SIG-M5 treated with dmso at 0.1 percent for 504 hours (cell line): ENCODE measurements at regions not wholly inside any gene's neighbourhood (a gene's known extent, or its start where the extent isn't known, plus 50 kb on each side); places are given as distances from the start of the nearest gene placed in this dataset.
"Not testable (repeated sequence)": the region's sequence is repeated elsewhere in the genome, so short reads cannot be mapped to it uniquely, and the experiment has no call there.

Experiments
- DNase-seq: peaks from one replicate; lab custom pipeline; 2025; ENCODE audit not compliant: unreplicated experiment; lab: John Stamatoyannopoulos, UW

DNA sequence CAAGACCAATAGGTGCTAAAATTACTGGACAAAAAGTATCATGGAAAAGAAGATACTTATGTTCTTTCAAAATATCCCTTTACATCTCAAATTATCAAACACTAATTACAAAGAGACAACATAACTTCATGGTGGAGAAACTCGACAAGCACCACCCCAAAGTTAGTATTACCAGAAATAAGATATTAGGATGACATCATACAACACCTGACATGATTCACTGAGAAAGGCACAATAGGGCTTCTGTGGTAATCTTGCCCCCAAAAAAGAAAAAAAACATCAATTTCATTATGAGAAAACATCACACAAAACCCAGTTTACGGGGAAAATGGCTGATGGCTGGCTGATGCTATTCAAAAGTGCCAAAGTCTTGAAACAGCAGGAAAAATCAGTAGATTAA, 1781.7 kb upstream of the PCDH10 start:
- no peak for DNase-seq

DNA sequence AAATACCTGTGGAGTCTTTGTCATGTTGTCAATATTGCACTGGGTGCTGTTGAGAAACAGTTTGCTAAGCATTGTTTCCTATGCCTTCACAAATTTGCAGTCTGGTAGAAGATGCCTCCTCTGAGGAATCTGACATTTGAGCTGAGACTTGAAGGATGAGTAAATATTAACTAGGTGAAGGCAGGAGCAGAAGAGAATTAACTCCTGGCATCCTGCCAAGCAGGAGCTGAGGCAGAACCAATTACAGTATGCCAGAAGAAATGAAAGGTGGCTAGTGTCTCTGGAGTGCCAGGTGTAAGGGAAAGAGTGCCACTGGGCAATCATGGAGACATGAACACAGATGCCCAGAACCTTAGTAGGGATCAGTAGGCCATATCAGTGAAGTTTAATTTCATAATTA, 1778.2 kb upstream of the PCDH10 start:
- no peak for DNase-seq

DNA sequence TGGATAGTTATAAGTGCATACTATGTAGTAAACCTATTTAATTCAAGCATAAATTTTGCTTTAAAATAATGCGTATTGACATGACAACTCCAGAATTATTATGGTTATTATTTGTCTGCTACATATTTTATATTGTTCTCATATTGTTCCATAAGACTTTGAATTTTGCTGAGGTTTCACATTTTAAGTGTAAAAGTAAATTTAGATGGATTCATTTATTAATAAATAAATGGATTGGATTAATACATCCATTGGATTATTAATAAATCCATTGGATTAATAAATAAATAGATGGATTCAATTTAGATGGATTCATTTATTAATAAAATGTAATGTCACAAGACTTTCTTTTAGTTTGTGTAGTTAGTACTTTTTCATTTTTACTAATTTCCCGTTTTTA, 1768.0 kb upstream of the PCDH10 start:
- no peak for DNase-seq

DNA sequence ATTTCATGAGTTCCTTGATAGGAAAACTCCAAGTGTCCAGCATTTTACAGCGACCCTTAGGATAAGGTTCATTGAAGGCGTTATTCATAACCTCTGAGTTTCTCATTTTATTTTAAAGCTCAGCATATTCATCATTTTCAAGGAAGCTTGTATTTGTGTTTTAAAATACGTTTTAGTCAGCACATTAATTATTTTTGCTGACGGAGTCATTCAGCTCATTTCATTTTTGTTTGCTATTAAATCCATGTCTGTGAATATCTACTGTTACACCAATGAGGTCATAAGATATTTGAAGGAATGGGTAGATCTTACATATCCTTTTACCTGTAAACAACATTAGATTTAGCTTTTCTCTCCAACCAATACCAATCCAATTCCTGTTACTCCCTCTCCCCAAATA, 1766.3 kb upstream of the PCDH10 start:
- DNase-seq: no peak

DNA sequence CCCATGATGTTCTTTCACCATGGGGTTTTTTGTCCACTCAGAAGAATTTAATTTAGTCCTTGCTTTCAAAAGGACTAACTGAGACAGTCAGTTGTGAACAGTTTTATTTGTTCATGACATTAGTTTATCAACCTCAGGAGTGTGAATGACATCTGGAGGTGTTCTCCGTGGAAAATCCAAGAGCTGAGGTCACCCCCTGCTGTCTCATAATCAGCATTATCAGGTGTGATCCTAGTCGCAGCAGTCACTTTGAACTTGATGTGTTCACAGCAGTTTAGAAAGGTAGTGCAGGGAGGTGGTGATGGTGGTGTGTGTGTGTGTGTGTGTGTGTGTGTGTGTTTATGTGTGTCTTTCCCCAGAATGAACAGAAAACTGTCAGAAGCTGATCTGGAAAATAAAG, 1760.8 kb upstream of the PCDH10 start:
- no peak for DNase-seq

DNA sequence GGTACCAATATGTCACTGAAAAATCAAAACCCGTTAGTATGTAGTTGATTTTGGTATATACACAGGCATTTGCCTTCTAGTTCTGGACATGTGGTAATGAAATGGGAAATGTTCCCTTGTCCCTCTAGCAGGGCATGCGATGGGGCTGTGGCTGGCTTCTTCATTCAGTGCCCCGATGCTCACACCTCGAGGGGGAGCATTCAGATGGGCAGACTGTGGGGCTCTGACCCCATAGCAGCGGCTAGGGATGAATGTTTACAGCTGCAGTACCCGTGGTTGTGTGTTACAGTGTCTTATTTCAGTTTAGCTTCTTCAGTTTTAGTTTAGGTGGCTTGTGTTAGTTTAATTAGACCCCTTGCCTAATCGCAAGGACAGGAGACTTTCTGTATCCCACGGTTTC, 1741.0 kb upstream of the PCDH10 start:
- no peak for DNase-seq

DNA sequence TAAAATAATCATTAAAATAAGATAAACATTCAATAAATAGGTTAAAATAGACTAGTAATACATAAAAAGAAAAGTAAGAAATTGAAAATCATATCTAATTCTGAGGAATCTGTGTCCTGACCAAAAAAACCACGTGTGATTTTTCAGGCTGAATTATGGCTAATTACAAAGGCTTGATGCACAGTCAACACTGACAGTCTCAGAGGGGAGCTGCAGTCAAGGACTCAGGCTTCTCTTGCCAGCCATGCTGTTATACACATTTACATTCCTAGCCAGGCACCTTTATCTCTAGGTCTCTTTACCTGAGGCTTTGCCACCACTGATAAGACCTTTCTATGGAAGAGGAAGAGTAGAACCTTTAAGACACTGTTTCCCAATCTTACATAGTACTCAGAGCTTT, 1737.7 kb upstream of the PCDH10 start:
- DNase-seq: no peak

DNA sequence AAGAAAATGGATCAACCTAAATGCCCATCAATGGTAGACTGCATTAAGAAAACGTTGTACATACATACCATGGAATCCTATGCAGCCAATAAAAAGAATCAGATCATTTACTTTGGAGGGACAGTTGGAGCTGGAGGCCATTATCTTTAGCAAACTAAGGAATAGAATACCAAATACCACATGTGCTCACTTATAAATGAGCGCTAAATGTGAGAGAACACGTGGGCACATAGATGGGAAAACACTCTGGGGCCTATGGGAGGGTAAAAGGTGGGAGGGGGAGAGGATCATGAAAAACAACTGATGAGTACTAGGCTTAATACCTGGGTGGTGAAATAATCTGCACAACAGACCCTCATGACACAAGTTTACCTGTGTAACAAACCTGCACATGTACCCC, 1729.9 kb upstream of the PCDH10 start:
- no peak for DNase-seq

DNA sequence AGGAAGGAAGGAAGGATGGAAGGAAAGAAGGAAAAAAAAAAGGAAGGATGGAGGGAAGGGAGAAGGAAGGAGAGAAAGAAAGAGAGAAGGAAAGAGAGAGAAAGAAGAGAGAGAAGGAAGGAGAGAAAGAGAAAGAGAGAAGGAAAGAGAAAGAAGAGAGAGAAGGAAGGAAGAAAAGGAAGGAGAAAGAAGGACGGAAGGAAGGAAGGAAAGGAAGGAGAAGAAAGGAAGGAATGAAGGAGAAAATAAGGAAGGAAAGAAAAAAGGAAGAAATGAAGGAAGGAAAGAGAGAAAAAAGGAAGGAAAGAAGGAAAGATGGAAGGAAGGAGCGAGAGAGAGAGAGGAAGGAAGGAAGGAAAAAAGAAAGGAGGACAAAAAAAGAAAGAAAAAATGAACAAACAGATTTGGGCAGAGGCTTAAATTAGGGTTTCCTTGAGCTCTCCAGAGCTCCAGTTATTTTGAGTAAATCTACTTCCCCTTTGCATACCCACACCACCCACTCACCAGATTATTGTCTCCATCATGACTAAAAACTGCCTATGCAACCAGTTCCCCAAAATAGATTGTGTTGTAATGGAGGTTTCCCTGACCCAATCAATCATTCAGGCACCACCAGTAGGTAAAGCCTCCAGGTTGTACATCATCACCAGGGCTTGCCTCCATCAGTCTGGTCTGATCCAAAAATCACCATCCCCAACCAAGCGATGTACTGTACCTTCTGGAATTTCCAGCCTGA, 1722.9 kb upstream of the PCDH10 start:
- peak; percentile 66 for DNase-seq

DNA sequence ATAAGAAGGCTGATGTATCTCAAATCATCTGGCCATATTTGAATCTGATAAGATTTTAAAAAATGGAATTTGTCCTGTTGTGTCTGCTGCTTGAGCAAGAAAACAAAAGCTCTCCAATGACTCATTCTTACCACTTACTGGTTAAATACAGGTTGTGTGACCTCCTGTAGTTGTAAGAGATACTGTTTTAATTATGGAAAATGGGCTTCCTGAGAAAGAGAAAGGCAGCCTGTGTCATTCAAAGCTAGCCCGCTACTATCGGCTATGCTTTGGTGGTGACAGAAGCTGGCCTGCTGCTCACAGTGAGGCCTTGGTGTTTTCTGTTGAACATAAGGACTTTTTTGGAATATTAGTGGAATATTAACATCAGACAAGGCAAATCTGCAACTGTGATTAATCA, 1722.1 kb upstream of the PCDH10 start:
- DNase-seq: peak; percentile 24

DNA sequence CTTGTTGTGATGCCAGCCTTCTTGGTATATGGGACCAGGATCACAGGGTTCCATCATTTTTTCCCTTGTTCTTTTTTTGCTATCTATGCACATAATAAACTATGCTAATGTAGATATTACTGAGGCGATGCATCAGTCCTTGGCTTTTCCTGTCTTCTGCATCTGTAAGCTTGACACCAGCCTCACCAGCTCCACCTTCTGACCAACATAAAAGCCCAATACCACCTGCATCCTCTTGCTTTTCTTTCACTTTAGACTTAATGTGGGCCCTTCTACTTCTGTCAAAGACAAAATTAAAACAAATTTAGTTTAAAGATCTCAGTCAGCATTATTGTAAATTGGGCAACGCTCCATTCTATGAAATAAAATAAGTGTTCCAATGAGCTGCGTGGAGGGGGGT, 1718.8 kb upstream of the PCDH10 start:
- peak; percentile 19 for DNase-seq

DNA sequence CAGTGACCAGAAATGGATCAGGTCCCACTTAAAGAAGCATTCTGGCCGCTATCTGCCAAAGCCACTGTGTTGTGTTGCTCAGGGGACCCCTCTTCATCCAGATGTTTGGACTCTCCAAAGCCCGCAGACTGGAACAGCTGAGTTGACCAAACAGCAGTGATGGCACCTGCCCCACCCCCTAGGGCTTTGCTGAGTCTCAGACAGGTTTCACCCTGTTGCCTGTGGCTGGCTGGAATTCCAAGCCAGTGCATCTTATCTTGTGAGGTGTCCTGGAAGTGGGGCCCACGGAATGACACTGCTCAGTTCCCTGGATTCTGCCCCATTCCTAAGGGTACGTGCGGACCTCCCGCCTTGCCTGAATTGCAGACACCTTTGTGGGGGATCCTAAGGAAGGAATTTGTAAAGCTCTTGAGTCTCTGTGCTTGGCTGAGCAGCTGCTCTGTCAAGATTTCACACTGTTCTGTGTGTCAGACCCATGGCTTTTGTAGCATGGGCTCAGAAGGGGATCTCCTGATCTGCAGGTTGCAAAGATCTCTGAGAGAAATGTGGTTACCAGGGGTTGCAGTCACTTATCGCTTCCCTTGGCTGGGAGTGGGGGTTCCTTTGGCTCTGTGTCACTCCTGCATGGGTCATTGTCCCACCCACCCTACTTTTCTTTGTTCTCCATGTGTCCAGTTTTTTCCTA, 1707.9 kb upstream of the PCDH10 start:
- DNase-seq: no peak

DNA sequence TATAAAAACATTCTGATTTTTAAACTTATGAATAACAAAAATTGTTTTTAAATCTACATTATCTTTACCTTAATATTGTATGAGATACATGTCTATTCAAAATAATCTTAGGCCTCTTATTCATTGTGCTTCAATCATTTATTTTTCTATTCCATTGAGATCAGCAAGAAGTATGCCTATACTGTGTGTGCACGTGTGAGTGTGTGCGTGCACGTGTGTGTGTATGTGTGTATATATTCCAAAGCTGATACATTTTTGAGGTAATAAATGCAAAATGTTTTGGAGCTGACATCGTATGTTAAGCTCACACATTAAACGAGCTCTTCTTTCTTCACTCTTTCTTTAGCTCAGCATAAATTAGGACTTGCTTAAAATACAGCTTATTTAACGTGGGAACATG, 1701.2 kb upstream of the PCDH10 start:
- DNase-seq: no peak

DNA sequence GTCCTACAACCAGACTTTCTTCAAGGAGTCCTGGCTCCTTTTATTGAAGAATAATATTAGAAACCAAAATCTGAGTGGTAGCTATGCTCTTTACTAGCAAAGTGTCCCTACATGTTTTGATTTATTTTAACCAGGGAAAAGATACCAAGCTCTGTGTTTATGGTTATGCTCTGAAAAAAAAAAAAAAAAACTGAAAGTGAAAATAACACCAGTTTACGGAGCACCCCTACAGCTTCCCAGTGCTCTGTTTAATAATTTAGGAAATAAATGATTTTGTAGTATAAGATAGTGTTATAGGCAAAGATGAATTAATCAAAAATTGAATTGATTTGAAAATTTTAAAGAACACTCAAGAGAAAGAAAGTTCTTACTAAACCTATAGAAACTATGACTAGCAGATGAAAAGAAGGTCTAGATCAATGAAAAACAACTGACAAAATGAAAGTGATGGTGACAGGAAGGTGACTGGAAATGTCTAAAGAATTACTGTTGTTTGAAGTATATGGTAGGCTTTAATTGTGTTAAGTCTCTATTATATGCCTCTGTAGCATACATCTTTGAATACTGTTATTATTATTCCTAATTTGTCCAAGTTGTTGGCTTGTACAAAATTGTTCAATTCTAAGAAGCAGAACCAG, 1698.4 kb upstream of the PCDH10 start:
- no peak for DNase-seq

DNA sequence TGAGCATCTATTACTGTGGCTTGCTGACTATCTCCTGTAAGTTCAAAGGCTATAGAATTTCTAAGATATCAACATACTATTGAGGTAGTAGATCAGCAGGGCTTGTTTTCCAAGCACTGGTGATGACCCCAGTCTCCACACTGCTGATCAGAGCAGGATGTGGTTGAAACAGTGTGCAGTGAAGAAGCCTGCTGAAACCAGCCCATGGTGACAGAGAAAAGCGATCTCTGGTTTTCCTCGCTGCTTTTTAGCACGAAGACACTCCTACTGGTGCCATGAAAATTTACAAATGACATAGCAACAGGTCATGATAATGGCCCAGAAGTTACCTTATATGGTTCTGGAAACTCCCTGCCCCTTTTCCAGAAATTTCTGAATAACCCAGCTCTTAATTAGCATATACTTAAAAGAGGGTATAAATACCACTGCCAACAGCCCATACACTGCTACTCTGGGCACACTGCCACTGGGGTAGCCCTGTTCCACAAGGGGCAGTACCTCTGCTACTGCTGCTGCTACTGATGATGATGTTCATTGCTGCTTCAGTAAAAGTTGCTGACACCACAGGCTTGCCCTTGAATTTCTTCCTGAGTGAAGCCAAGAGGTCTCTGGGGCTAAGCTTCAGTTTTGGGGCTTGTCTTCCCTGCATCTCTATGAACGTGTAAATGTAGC, 1689.5 kb upstream of the PCDH10 start:
- no peak for DNase-seq

DNA sequence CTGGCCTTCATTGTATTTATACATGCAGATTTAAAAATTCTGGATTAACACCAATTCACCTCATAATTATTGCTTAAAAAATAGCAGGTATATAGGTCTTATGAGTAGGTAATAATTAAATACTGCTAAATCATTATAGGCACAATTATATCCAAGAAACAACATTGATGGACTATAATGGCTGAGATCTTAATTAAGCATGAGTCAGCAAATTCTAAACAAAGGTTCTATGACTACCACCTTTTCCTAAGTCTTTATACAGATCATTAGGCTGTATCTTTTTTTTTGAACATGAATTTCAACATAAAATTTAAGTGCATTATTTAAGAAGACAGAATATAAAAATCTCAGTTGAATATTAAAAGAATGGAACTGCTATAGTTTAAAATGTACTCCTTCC, 1678.7 kb upstream of the PCDH10 start:
- no peak for DNase-seq

DNA sequence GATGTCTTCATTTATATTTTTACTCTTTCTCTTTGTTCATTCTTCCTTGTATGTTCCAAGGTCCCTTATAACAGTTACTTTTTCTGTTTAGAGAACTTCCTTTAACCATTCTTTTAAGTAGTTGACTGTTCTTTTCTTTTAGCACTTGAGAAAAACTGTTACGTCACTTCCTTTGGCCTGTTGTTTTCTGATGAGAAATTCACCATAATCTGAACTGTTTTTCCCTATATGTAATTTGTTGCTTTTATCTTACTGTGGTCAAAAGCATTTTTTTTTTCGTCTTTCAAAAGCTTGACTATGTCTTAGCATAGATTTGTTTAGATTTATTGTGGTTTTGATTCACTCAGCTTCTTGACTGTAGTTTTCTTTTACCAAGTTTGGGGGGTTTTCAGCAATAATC, 1660.3 kb upstream of the PCDH10 start:
- DNase-seq: peak; percentile 6

DNA sequence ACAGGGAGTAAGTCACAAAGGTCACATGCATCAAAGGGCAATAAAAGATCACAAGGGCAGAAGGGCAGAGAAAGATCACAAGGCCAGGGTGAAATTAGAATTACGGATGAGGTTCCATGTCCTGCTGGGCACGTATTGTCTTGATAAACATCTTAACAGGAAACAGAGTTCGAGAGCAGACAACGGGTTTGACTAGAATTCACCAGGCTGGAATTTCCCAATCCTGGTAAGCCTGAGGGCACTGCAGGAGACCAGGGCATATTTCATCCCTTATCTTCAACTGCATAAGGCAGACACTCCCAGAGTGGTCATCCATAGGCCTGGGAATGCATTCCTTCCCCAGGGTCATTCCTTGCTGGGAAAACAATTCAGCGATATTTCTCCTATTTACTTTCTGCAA, 1652.9 kb upstream of the PCDH10 start:
- not testable (repeated sequence) for DNase-seq

DNA sequence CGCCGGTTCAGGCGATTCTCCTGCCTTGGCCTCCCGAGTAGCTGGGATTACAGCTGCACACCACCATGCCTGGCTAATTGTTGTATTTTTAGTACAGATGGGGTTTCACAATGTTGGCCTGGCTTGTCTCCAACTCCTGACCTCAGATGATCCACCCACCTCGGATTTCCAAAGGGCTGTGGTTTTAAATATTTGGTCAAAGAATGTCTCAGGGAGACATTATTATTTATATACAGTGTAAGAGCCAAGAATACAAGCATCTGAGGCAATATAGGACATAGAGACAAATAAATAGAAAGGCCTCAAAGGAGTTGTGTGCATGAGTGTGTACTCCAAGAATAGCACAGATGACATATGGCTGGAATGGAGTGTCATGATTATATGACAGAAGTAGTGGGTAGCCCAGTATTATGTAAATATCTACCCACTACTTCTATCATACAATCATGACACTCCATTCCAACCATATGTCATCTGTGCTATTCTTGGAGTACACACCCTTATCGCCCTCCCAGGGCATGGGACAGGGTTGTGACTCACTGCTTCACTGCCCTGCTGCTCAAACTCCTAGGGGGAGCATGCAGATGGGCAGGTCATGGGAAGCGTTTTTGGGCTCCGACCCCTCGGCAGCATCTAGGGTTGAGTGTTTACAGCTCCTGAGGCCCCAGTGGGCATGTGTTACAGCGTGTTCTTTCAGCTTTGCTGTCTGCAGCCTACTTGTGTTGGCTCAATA, 1649.8 kb upstream of the PCDH10 start:
- DNase-seq: no peak

DNA sequence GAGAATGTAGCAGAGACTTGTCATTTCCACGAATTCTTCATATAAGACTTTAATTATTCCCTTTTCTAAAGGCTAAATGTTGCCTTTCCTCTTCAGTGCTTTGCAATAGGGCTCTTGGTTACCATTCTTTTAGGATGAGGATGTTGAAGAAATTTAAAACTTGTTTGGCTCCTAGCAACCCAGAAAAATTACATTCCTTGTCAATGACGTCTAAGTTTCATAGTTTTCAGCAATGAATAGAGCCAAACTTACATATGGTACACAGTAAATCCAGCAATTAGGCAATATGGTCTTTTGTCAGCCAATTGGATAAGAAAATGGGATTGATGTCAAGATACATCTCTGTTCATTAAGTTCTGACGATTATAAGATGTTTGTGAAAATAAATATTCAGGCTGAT, 1639.6 kb upstream of the PCDH10 start:
- no peak for DNase-seq

DNA sequence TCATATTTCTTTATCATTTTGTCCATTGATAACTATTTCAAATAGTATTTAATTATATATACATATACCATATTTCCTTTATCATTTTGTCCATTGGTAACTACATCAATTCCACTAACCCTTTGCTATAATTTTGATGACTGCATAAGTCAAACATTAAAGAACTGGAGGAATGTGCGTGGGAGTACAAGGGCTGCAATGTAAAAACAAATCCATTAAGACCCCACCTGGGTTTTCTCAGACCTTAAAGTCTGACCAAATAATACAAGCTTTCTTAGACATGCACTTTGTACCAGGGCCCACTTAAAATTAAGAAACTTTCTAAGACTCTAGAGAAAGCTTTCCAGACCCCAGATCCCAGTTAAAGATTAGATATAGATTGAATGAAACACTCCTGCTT, 1622.4 kb upstream of the PCDH10 start:
- DNase-seq: no peak
